ENCODE measurements at regions not wholly inside any gene's neighbourhood (a gene's known extent, or its start where the extent isn't known, plus 50 kb on each side); places are given as distances from the start of the nearest gene placed in this dataset.

DNA sequence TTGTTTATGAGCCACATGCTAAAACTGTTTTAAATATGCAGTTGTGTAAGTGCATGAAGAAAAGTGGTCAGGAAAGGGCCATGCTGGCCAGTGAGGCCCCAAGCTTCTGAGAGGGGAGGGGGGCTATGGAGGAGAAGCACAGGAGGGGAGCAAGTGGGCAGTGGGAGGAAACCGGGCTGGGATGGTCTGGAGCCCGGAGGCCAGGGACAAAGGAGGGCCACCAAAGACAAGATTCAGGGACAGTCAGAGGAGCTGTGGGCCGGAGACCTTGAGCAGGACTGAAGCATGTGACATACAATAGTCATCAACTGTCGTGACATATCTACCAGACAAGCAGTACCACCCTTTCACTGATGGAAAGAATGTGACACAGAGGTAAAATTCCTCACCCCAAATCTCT lies 333.2 kb upstream of the IRX1 start:
- ATAC-seq (no peak), DNase-seq (no peak)
- Histone ChIP-seq H3K4me1 (no peaks in the 10 kb centered on the region), H3K27ac (no peak overlapping the region), H3K36me3 (no peaks in the 10 kb centered on the region), H3K27me3 (no peaks in the 10 kb centered on the region), H3K9me3 (no peaks in the 10 kb centered on the region), H3K4me3 (no peak overlapping the region)
- TF ChIP-seq, protein P1, sequence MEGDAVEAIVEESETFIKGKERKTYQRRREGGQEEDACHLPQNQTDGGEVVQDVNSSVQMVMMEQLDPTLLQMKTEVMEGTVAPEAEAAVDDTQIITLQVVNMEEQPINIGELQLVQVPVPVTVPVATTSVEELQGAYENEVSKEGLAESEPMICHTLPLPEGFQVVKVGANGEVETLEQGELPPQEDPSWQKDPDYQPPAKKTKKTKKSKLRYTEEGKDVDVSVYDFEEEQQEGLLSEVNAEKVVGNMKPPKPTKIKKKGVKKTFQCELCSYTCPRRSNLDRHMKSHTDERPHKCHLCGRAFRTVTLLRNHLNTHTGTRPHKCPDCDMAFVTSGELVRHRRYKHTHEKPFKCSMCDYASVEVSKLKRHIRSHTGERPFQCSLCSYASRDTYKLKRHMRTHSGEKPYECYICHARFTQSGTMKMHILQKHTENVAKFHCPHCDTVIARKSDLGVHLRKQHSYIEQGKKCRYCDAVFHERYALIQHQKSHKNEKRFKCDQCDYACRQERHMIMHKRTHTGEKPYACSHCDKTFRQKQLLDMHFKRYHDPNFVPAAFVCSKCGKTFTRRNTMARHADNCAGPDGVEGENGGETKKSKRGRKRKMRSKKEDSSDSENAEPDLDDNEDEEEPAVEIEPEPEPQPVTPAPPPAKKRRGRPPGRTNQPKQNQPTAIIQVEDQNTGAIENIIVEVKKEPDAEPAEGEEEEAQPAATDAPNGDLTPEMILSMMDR (IDR thresholded peaks at IDR 0.05) = no peak
- intact Hi-C loops (cut with DNase I) = no loop called here

DNA sequence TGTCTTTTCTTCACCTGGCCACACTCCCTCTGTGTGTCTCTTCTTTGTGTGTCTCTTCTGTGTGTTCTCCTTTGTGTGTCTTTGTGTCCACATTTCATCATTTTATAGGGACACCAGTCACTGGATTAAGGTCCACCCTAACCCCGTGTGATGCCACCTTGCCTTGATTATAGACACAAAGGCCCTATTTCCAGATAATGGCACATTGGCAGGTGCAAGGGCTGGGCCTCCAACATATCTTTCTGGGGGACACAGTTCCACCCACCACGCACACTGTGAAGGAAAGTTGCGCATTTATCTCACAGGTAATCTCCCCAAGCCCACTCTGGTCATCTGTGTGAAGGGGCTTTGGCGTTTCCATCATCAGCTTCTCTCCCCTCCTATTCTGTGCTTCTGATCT lies 334.6 kb upstream of the IRX1 start:
- no peak for DNase-seq
- Histone ChIP-seq H3K27me3 (no peaks in the 10 kb centered on the region), H3K36me3 (no peaks in the 10 kb centered on the region), H3K4me3 (no peak overlapping the region), H3K27ac (no peak overlapping the region), H3K4me1 (no peaks in the 10 kb centered on the region), H3K9me3 (no peaks in the 10 kb centered on the region)
- TF ChIP-seq, protein P1 (IDR thresholded peaks at IDR 0.05) = no peak
- intact Hi-C loops (cut with DNase I) = no loop called here
- no peak for ATAC-seq

DNA sequence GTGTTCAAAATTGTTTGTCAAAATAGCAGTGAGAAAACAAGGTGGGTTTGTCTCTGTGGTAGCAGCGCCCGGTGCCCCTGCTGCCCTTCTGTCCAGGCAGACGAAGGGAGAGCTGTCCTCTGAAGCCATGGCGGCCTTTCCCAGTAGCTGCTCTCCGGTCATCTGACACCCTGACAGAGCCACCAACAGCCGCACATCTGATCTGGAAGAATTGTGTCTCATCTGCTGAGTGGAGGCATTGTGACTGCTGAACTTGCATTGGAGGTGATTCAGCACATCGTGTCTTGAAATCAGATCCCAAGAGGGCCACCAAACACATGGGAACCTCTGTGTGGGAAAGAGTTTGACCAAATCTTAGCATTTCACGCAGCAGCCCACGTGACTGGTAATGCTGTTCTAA lies 337.6 kb upstream of the IRX1 start:
- no peak for DNase-seq
- no peaks in the 10 kb centered on the region for H3K27me3 ChIP-seq
- no peaks in the 10 kb centered on the region for H3K4me1 ChIP-seq
- no peak overlapping the region for H3K4me3 ChIP-seq
- H3K9me3 ChIP-seq = no peaks in the 10 kb centered on the region
- ATAC-seq = no peak
- no peak overlapping the region for H3K27ac ChIP-seq
- TF ChIP-seq, protein P1 (IDR thresholded peaks at IDR 0.05) = no peak
- intact Hi-C loops (cut with DNase I) = no loop called here
- no peaks in the 10 kb centered on the region for H3K36me3 ChIP-seq

DNA sequence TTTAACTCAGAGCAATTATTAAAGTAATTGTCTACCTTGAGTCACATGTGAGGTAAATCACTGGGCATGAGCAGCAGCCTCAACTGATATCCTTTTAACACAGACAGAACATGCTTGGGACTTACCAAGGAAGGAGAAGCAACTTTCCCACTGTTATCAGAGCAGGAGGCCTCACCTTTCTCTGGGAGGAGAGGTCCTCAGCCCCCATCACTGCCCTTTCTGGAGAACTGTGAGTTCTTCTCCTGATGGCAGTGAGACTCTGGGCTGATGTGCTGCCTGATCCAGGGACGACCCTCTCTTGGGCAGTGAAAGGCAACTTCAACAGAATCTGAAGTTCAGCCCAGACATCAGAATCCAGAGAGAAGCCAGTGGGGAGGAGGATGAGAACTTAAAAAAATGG lies 343.4 kb upstream of the IRX1 start:
- no peaks in the 10 kb centered on the region for H3K27me3 ChIP-seq
- no peaks in the 10 kb centered on the region for H3K9me3 ChIP-seq
- intact Hi-C loops (cut with DNase I) = no loop called here
- no peaks in the 10 kb centered on the region for H3K36me3 ChIP-seq
- DNase-seq (no peak), ATAC-seq (no peak)
- H3K27ac ChIP-seq = no peak overlapping the region
- TF ChIP-seq, protein P1 (IDR thresholded peaks at IDR 0.05) = no peak
- H3K4me1 ChIP-seq = no peaks in the 10 kb centered on the region
- H3K4me3 ChIP-seq = no peak overlapping the region

DNA sequence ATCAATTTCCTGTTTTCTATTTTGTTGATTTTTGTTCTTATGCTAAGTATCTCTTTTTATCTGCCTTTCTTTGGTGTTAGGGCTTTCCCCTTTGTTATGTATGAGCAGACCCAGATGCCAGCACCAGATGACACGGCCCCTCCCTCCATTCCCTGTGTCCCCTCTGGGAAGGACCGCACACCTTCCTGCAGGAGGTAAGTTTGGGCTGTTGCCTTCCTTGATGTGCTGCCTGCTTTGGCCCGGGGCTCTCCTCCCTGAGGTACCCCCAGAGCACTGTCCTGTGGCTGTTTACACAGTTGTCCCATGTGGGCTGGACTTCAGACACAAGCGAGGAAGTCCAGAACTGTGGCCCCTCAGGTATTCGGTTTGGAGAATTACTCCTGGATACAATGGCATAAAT lies 343.8 kb upstream of the IRX1 start:
- Histone ChIP-seq H3K27ac (no peak overlapping the region), H3K4me1 (no peaks in the 10 kb centered on the region), H3K27me3 (no peaks in the 10 kb centered on the region), H3K4me3 (no peak overlapping the region), H3K9me3 (no peaks in the 10 kb centered on the region), H3K36me3 (no peaks in the 10 kb centered on the region)
- intact Hi-C loops (cut with DNase I) = no loop called here
- ATAC-seq (no peak), DNase-seq (no peak)
- TF ChIP-seq, protein P1 (IDR thresholded peaks at IDR 0.05) = no peak

DNA sequence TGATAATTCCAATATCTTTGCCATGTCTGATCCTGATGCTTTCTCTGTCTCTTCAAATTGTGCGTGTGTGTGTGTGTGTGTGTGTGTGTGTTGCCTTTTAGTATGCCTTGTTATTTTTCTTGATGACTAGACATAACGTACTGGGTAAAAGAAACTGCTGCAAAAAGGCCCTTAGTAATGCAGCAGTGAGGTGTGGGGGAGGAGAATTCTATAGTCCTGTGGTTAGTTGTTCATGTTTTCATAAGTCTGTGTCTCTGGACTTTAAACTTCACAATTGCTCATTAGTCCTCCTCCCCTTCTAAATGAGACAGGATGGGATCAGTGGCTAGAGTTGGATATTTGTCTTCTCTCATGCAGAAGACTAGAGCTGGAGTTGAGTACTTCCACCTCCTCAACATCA lies 346.2 kb upstream of the IRX1 start:
- intact Hi-C loops (cut with DNase I) = no loop called here
- H3K4me3 ChIP-seq = no peak overlapping the region
- H3K4me1 ChIP-seq = no peaks in the 10 kb centered on the region
- no peaks in the 10 kb centered on the region for H3K27me3 ChIP-seq
- no peak for DNase-seq
- TF ChIP-seq, protein P1 (IDR thresholded peaks at IDR 0.05) = no peak
- no peaks in the 10 kb centered on the region for H3K36me3 ChIP-seq
- no peak overlapping the region for H3K27ac ChIP-seq
- ATAC-seq = no peak
- H3K9me3 ChIP-seq = no peaks in the 10 kb centered on the region

All from upper lobe of right lung (tissue), 1 donor.